ENCODE measurements at regions not wholly inside any gene's neighbourhood (a gene's known extent, or its start where the extent isn't known, plus 50 kb on each side); places are given as distances from the start of the nearest gene placed in this dataset.

- TF ChIP-seq, protein P1, sequence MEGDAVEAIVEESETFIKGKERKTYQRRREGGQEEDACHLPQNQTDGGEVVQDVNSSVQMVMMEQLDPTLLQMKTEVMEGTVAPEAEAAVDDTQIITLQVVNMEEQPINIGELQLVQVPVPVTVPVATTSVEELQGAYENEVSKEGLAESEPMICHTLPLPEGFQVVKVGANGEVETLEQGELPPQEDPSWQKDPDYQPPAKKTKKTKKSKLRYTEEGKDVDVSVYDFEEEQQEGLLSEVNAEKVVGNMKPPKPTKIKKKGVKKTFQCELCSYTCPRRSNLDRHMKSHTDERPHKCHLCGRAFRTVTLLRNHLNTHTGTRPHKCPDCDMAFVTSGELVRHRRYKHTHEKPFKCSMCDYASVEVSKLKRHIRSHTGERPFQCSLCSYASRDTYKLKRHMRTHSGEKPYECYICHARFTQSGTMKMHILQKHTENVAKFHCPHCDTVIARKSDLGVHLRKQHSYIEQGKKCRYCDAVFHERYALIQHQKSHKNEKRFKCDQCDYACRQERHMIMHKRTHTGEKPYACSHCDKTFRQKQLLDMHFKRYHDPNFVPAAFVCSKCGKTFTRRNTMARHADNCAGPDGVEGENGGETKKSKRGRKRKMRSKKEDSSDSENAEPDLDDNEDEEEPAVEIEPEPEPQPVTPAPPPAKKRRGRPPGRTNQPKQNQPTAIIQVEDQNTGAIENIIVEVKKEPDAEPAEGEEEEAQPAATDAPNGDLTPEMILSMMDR (IDR thresholded peaks at IDR 0.05; ENCODE audit: insufficient read depth, low read depth, low read length): no peak
- TF ChIP-seq EZH2 (IDR thresholded peaks at IDR 0.05; ENCODE audit: insufficient read depth, low read length): no peak
Measured at GRCh38 chr1:113205980-113206766, 133.2 kb downstream of the LRIG2 start.
